NCI-H1417 treated with DMSO at 0.1 percent for 48 hours (cell line): ENCODE measurements at regions not wholly inside any gene's neighbourhood (a gene's known extent, or its start where the extent isn't known, plus 50 kb on each side); places are given as distances from the start of the nearest gene placed in this dataset.

ENCODE experiments used
- DNase-seq: peaks from one replicate; lab custom pipeline; 2025; lab: John Stamatoyannopoulos, UW

GRCh38 chr1:239682046-239682445, 295.7 kb downstream of the CHRM3 start:
- no peak for DNase-seq

- peak; percentile 5 for DNase-seq
Observed at GRCh38 chr1:239682960-239683359, 296.6 kb downstream of the CHRM3 start.

GRCh38 chr1:239686386-239686785, 300.0 kb downstream of the CHRM3 start:
- no peak for DNase-seq

GRCh38 chr1:239696317-239696716, 309.9 kb downstream of the CHRM3 start:
- DNase-seq: no peak

GRCh38 chr1:239700667-239701066, 314.3 kb downstream of the CHRM3 start:
- no peak for DNase-seq

- DNase-seq: no peak
Observed at GRCh38 chr1:239703075-239703474, 316.7 kb downstream of the CHRM3 start.

- no peak for DNase-seq
Observed at GRCh38 chr1:239706245-239706892, 320.0 kb downstream of the CHRM3 start.

- no peak for DNase-seq
Observed at GRCh38 chr1:239707615-239708014, 321.2 kb downstream of the CHRM3 start.

- no peak for DNase-seq
Observed at GRCh38 chr1:239708622-239709021, 322.3 kb downstream of the CHRM3 start.

- DNase-seq: no peak
Observed at GRCh38 chr1:239711768-239712167, 325.4 kb downstream of the CHRM3 start.

- no peak for DNase-seq
Observed at GRCh38 chr1:239717097-239717917, 330.9 kb downstream of the CHRM3 start.

GRCh38 chr1:239717918-239718184, 331.5 kb downstream of the CHRM3 start:
- DNase-seq: no peak

GRCh38 chr1:239718571-239718970, 332.2 kb downstream of the CHRM3 start:
- DNase-seq: no peak

GRCh38 chr1:239718997-239719628, 332.7 kb downstream of the CHRM3 start:
- DNase-seq: no peak

- DNase-seq: no peak
Observed at GRCh38 chr1:239719642-239720258, 333.4 kb downstream of the CHRM3 start.

- DNase-seq: no peak
Observed at GRCh38 chr1:239722035-239722434, 335.7 kb downstream of the CHRM3 start.

GRCh38 chr1:239723776-239724367, 337.5 kb downstream of the CHRM3 start:
- DNase-seq: no peak

- DNase-seq: no peak
Observed at GRCh38 chr1:239725371-239725770, 339.0 kb downstream of the CHRM3 start.

GRCh38 chr1:239725933-239726332, 339.6 kb downstream of the CHRM3 start:
- no peak for DNase-seq

- no peak for DNase-seq
Observed at GRCh38 chr1:239730378-239730777, 344.0 kb downstream of the CHRM3 start.

- no peak for DNase-seq
Observed at GRCh38 chr1:239731082-239731748, 344.8 kb downstream of the CHRM3 start.

GRCh38 chr1:239732770-239733169, 346.4 kb downstream of the CHRM3 start:
- no peak for DNase-seq
